ENCODE measurements at regions not wholly inside any gene's neighbourhood (a gene's known extent, or its start where the extent isn't known, plus 50 kb on each side); places are given as distances from the start of the nearest gene placed in this dataset.

DNA sequence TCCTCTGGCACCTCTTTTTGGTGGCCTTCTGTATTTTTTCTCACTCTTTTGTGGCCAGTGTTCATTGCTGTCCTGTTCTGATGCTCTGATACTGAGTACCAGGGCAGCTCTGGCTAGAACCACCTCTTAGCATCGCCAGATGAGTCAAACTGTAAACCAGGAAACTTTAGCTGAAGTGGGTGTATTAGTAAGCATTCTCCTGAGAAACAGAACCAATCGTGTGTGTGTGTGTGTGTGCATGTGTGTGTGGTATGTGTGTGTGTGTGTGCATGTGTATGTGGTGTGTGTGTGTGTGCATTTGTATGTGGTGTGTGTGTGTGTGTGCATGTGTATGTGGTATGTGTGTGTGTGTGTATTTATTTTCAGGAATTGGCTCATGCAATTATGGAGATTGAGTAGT, 166.3 kb upstream of the SKOR2 start:
- ATAC-seq (no peak), DNase-seq (ENCODE audit: low spot score) (no peak)
- Mint-ChIP-seq H3K27me3 (ENCODE audit: insufficient read depth, low read depth, poor library complexity) (peaks cover 52% of the 10 kb centered on the region), H3K9me3 (no peaks in the 10 kb centered on the region), H3K4me1 (peaks cover 30% of the 10 kb centered on the region), H3K36me3 (ENCODE audit: low read depth) (no peaks in the 10 kb centered on the region), H3K27ac (no peak overlapping the region), H3K4me3 (no peak overlapping the region)
- H3K4me1 ChIP-seq (ENCODE audit: insufficient read depth) = peaks cover 8% of the 10 kb centered on the region; the same call in 1 of the 2 replicates
- TF ChIP-seq ZNF114 (CRISPR knock-in tag; IDR thresholded peaks at IDR 0.05) = no peak
- no peak for TF ChIP-seq POLR2AphosphoS5 (IDR thresholded peaks at IDR 0.05; ENCODE audit: low read depth)
- no peak for TF ChIP-seq ZNF331 (CRISPR knock-in tag; IDR thresholded peaks at IDR 0.05; ENCODE audit: low read depth)
- no peak for TF ChIP-seq JUNB (IDR thresholded peaks at IDR 0.05; ENCODE audit: unreplicated experiment)
- no peak for TF ChIP-seq STAT1 (IDR thresholded peaks at IDR 0.05; ENCODE audit: unreplicated experiment)
- TF ChIP-seq NANOG (IDR thresholded peaks at IDR 0.05; ENCODE audit: borderline replicate concordance) = no peak
- TF ChIP-seq, protein P1, sequence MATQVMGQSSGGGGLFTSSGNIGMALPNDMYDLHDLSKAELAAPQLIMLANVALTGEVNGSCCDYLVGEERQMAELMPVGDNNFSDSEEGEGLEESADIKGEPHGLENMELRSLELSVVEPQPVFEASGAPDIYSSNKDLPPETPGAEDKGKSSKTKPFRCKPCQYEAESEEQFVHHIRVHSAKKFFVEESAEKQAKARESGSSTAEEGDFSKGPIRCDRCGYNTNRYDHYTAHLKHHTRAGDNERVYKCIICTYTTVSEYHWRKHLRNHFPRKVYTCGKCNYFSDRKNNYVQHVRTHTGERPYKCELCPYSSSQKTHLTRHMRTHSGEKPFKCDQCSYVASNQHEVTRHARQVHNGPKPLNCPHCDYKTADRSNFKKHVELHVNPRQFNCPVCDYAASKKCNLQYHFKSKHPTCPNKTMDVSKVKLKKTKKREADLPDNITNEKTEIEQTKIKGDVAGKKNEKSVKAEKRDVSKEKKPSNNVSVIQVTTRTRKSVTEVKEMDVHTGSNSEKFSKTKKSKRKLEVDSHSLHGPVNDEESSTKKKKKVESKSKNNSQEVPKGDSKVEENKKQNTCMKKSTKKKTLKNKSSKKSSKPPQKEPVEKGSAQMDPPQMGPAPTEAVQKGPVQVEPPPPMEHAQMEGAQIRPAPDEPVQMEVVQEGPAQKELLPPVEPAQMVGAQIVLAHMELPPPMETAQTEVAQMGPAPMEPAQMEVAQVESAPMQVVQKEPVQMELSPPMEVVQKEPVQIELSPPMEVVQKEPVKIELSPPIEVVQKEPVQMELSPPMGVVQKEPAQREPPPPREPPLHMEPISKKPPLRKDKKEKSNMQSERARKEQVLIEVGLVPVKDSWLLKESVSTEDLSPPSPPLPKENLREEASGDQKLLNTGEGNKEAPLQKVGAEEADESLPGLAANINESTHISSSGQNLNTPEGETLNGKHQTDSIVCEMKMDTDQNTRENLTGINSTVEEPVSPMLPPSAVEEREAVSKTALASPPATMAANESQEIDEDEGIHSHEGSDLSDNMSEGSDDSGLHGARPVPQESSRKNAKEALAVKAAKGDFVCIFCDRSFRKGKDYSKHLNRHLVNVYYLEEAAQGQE (IDR thresholded peaks at IDR 0.05; ENCODE audit: unreplicated experiment) = no peak
- TF ChIP-seq, protein P2, sequence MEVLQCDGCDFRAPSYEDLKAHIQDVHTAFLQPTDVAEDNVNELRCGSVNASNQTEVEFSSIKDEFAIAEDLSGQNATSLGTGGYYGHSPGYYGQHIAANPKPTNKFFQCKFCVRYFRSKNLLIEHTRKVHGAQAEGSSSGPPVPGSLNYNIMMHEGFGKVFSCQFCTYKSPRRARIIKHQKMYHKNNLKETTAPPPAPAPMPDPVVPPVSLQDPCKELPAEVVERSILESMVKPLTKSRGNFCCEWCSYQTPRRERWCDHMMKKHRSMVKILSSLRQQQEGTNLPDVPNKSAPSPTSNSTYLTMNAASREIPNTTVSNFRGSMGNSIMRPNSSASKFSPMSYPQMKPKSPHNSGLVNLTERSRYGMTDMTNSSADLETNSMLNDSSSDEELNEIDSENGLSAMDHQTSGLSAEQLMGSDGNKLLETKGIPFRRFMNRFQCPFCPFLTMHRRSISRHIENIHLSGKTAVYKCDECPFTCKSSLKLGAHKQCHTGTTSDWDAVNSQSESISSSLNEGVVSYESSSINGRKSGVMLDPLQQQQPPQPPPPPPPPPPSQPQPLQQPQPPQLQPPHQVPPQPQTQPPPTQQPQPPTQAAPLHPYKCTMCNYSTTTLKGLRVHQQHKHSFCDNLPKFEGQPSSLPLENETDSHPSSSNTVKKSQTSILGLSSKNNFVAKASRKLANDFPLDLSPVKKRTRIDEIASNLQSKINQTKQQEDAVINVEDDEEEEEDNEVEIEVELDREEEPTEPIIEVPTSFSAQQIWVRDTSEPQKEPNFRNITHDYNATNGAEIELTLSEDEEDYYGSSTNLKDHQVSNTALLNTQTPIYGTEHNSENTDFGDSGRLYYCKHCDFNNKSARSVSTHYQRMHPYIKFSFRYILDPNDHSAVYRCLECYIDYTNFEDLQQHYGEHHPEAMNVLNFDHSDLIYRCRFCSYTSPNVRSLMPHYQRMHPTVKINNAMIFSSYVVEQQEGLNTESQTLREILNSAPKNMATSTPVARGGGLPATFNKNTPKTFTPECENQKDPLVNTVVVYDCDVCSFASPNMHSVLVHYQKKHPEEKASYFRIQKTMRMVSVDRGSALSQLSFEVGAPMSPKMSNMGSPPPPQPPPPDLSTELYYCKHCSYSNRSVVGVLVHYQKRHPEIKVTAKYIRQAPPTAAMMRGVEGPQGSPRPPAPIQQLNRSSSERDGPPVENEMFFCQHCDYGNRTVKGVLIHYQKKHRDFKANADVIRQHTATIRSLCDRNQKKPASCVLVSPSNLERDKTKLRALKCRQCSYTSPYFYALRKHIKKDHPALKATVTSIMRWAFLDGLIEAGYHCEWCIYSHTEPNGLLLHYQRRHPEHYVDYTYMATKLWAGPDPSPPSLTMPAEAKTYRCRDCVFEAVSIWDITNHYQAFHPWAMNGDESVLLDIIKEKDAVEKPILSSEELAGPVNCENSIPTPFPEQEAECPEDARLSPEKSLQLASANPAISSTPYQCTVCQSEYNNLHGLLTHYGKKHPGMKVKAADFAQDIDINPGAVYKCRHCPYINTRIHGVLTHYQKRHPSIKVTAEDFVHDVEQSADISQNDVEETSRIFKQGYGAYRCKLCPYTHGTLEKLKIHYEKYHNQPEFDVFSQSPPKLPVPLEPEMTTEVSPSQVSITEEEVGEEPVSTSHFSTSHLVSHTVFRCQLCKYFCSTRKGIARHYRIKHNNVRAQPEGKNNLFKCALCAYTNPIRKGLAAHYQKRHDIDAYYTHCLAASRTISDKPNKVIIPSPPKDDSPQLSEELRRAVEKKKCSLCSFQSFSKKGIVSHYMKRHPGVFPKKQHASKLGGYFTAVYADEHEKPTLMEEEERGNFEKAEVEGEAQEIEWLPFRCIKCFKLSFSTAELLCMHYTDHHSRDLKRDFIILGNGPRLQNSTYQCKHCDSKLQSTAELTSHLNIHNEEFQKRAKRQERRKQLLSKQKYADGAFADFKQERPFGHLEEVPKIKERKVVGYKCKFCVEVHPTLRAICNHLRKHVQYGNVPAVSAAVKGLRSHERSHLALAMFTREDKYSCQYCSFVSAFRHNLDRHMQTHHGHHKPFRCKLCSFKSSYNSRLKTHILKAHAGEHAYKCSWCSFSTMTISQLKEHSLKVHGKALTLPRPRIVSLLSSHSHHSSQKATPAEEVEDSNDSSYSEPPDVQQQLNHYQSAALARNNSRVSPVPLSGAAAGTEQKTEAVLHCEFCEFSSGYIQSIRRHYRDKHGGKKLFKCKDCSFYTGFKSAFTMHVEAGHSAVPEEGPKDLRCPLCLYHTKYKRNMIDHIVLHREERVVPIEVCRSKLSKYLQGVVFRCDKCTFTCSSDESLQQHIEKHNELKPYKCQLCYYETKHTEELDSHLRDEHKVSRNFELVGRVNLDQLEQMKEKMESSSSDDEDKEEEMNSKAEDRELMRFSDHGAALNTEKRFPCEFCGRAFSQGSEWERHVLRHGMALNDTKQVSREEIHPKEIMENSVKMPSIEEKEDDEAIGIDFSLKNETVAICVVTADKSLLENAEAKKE (CRISPR knock-in tag; IDR thresholded peaks at IDR 0.05) = no peak
- TF ChIP-seq, protein P3, sequence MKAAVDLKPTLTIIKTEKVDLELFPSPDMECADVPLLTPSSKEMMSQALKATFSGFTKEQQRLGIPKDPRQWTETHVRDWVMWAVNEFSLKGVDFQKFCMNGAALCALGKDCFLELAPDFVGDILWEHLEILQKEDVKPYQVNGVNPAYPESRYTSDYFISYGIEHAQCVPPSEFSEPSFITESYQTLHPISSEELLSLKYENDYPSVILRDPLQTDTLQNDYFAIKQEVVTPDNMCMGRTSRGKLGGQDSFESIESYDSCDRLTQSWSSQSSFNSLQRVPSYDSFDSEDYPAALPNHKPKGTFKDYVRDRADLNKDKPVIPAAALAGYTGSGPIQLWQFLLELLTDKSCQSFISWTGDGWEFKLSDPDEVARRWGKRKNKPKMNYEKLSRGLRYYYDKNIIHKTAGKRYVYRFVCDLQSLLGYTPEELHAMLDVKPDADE (IDR thresholded peaks at IDR 0.05) = no peak
- no peak for TF ChIP-seq EZH2 (IDR thresholded peaks at IDR 0.05; ENCODE audit: low read depth, unreplicated experiment)
- no peak for TF ChIP-seq EZH2phosphoT487 (IDR thresholded peaks at IDR 0.05; ENCODE audit: unreplicated experiment)
- H3K27me3 ChIP-seq (ENCODE audit: insufficient read depth) = peaks cover 54% of the 10 kb centered on the region
- H3K4me3 ChIP-seq = no peak overlapping the region
- no peak overlapping the region for H2AFZ ChIP-seq
- H3K79me2 ChIP-seq (replicated peaks; ENCODE audit: insufficient read depth) = no peaks in the 10 kb centered on the region
- no peaks in the 10 kb centered on the region for H3K9me2 ChIP-seq (ENCODE audit: insufficient read depth)
- H3K27ac ChIP-seq (ENCODE audit: low read depth) = no peak overlapping the region
- H3K36me3 ChIP-seq (ENCODE audit: insufficient read depth) = no peaks in the 10 kb centered on the region
- no peak overlapping the region for H3K4me2 ChIP-seq
- no peaks in the 10 kb centered on the region for H3F3A ChIP-seq (replicated peaks; ENCODE audit: low read depth)
- H4K20me1 ChIP-seq (replicated peaks; ENCODE audit: insufficient read depth) = no peaks in the 10 kb centered on the region
